Thyroid gland (tissue), 4 donors: ENCODE measurements at regions not wholly inside any gene's neighbourhood (a gene's known extent, or its start where the extent isn't known, plus 50 kb on each side); places are given as distances from the start of the nearest gene placed in this dataset.

Experiments
- CTCF ChIP-seq, 6 experiments: fragments of 200-600 bp in 3 of 6; fragments of 450-650 bp in 3 of 6; sonication (generic) in 3 of 6; IDR thresholded peaks; one replicate each; pipeline ENCODE4 v1.5.1; 2016 to 2019; ENCODE audit warnings: antibody characterized with exemption in 6 of 6, mild to moderate bottlenecking in 2 of 6, inconsistent platforms in 1 of 6, moderate library complexity in 1 of 6
- POLR2A ChIP-seq, 2 donors: fragments of 450-650 bp; IDR thresholded peaks; one replicate each; pipeline ENCODE4 v1.6.1; 2017; ENCODE audit warnings: antibody characterized with exemption in 2 of 2, mild to moderate bottlenecking in 2 of 2, moderate library complexity in 1 of 2

- TF ChIP-seq CTCF (IDR thresholded peaks at IDR 0.05) = no peak
- TF ChIP-seq POLR2A (IDR thresholded peaks at IDR 0.05) = no peak
Measured at GRCh38 chrX:10744007-10744406, 123.6 kb upstream of the MID1 start.
